Hepatocyte (in vitro differentiated cells): ENCODE measurements at regions not wholly inside any gene's neighbourhood (a gene's known extent, or its start where the extent isn't known, plus 50 kb on each side); places are given as distances from the start of the nearest gene placed in this dataset.
"Not testable (repeated sequence)": the region's sequence is repeated elsewhere in the genome, so short reads cannot be mapped to it uniquely, and the experiment has no call there.

ENCODE experiments used
- CTCF ChIP-seq: fragments of 200-600 bp; sonication (generic); IDR thresholded peaks from 2 replicates; pipeline ENCODE4 v1.5.1; 2016; ENCODE audit warnings: antibody characterized with exemption, mild to moderate bottlenecking; ENCODE audit not compliant: poor library complexity
- EZH2 ChIP-seq: fragments of 200-600 bp; sonication (generic); IDR thresholded peaks from 2 replicates; pipeline ENCODE4 v1.6.1; 2016; ENCODE audit warnings: antibody characterized with exemption, mild to moderate bottlenecking, borderline replicate concordance

- TF ChIP-seq CTCF, EZH2: not testable (repeated sequence)
These were observed 126.3 kb upstream of the UXS1 start for GRCh38 chr2:106320439-106320838.
